ENCODE measurements at regions not wholly inside any gene's neighbourhood (a gene's known extent, or its start where the extent isn't known, plus 50 kb on each side); places are given as distances from the start of the nearest gene placed in this dataset.

- TF ChIP-seq PRDM10 (IDR thresholded peaks at IDR 0.05; ENCODE audit: partially characterized antibody): peak; percentile 17
- TF ChIP-seq FOSL1 (tag; conservative IDR thresholded peaks at IDR 0.05): peak; percentile 90
- peak; percentile 58; the same call in 1 of the 2 replicates for TF ChIP-seq ATF3 (IDR thresholded peaks at IDR 0.05)
- no peak for TF ChIP-seq ATF3 (CRISPR knock-in tag; conservative IDR thresholded peaks at IDR 0.05)
- TF ChIP-seq ZNF764 (CRISPR knock-in tag; IDR thresholded peaks at IDR 0.05; ENCODE audit: low read depth): no peak
- no peak for TF ChIP-seq STAT5A (IDR thresholded peaks at IDR 0.05; ENCODE audit: borderline replicate concordance, low read length)
- TF ChIP-seq SMAD1 (IDR thresholded peaks at IDR 0.05; ENCODE audit: low read depth, low read length, partially characterized antibody): no peak
These were observed 181.4 kb downstream of the SMAD6 start (continued) for GRCh38 chr15:66883284-66883911.
